Ramos (cell line): ENCODE measurements at regions not wholly inside any gene's neighbourhood (a gene's known extent, or its start where the extent isn't known, plus 50 kb on each side); places are given as distances from the start of the nearest gene placed in this dataset.
"Not testable (repeated sequence)": the region's sequence is repeated elsewhere in the genome, so short reads cannot be mapped to it uniquely, and the experiment has no call there.

ENCODE experiments used
- in situ Hi-C: fragments of 300-500 bp; cut with MboI; formaldehyde crosslinking; loops from one replicate; pipeline ENCODE4 v1.14.3; 2022; ENCODE audit warnings: low sequenced_read_pairs; ENCODE audit not compliant: unreplicated experiment

GRCh38 chr2:67879586-67880290, 183.1 kb downstream of the C1D start:
- in situ Hi-C loops, result no loop called here

GRCh38 chr2:67880291-67880761, 182.5 kb downstream of the C1D start:
- in situ Hi-C loops, result no loop called here

GRCh38 chr2:67881816-67882215, 181.0 kb downstream of the C1D start:
- in situ Hi-C loops, result no loop called here

- in situ Hi-C loops, result no loop called here
Observed at GRCh38 chr2:67883316-67884087, 179.3 kb downstream of the C1D start.

- in situ Hi-C loops, result no loop called here
Observed at GRCh38 chr2:67888351-67889005, 174.3 kb downstream of the C1D start.

- in situ Hi-C loops, result no loop called here
Observed at GRCh38 chr2:67889056-67889455, 173.7 kb downstream of the C1D start.

GRCh38 chr2:67891642-67892041, 171.2 kb downstream of the C1D start:
- in situ Hi-C loops, result no loop called here

- in situ Hi-C loops, result no loop called here
Observed at GRCh38 chr2:67892339-67892846, 170.4 kb downstream of the C1D start.

GRCh38 chr2:67895227-67895941, 167.4 kb downstream of the C1D start:
- in situ Hi-C loops, result no loop called here

- in situ Hi-C loops, result no loop called here
Observed at GRCh38 chr2:67896076-67896475, 166.7 kb downstream of the C1D start.

- in situ Hi-C loops, result no loop called here
Observed at GRCh38 chr2:67896476-67896875, 166.3 kb downstream of the C1D start.

GRCh38 chr2:67898595-67898994, 164.2 kb downstream of the C1D start:
- in situ Hi-C loops, result no loop called here

GRCh38 chr2:67899187-67899586, 163.6 kb downstream of the C1D start:
- in situ Hi-C loops, result no loop called here

GRCh38 chr2:67900826-67901225, 162.0 kb downstream of the C1D start:
- in situ Hi-C loops, result no loop called here

- in situ Hi-C loops, result no loop called here
Observed at GRCh38 chr2:67904566-67904965, 158.2 kb downstream of the C1D start.

- in situ Hi-C loops, result no loop called here
Observed at GRCh38 chr2:67904966-67905365, 157.8 kb downstream of the C1D start.

- in situ Hi-C loops, result not testable (repeated sequence)
Observed at GRCh38 chr2:67906547-67906946, 156.3 kb downstream of the C1D start.

- in situ Hi-C loops, result no loop called here
Observed at GRCh38 chr2:67917332-67918054, 145.3 kb downstream of the C1D start.

GRCh38 chr2:67918471-67918870, 144.3 kb downstream of the C1D start:
- in situ Hi-C loops, result no loop called here

- in situ Hi-C loops, result no loop called here
Observed at GRCh38 chr2:67919490-67919889, 143.3 kb downstream of the C1D start.
